HG03432 (cell line): ENCODE measurements at regions not wholly inside any gene's neighbourhood (a gene's known extent, or its start where the extent isn't known, plus 50 kb on each side); places are given as distances from the start of the nearest gene placed in this dataset.

Experiments used
- ATAC-seq: cut with Tn5 transposase; IDR thresholded peaks from one replicate; pipeline ENCODE4 v1.9.1; 2021; ENCODE audit warnings: mild to moderate bottlenecking, moderate library complexity; ENCODE audit not compliant: unreplicated experiment

GRCh38 chr5:38642189-38642911 lies 85.9 kb upstream of the LIFR start:
- ATAC-seq: no peak

GRCh38 chr5:38643616-38644015 lies 87.2 kb upstream of the LIFR start:
- no peak for ATAC-seq

- no peak for ATAC-seq
These were observed 89.1 kb upstream of the LIFR start for GRCh38 chr5:38645508-38645907.

- no peak for ATAC-seq
These were observed 92.4 kb upstream of the LIFR start for GRCh38 chr5:38648703-38649291.

- no peak for ATAC-seq
These were observed 94.1 kb upstream of the LIFR start for GRCh38 chr5:38650540-38650939.

- ATAC-seq: no peak
These were observed 94.5 kb upstream of the LIFR start for GRCh38 chr5:38650946-38651345.

GRCh38 chr5:38651806-38652205 lies 95.4 kb upstream of the LIFR start:
- ATAC-seq: no peak

- no peak for ATAC-seq
These were observed 96.9 kb upstream of the LIFR start for GRCh38 chr5:38653389-38653788.

- no peak for ATAC-seq
These were observed 99.2 kb upstream of the LIFR start for GRCh38 chr5:38655691-38656090.

- ATAC-seq: no peak
These were observed 100.1 kb upstream of the LIFR start for GRCh38 chr5:38656568-38656967.

- no peak for ATAC-seq
These were observed 100.6 kb upstream of the LIFR start for GRCh38 chr5:38657020-38657419.

- ATAC-seq: no peak
These were observed 103.8 kb upstream of the LIFR start for GRCh38 chr5:38660194-38660668.

GRCh38 chr5:38662090-38662489 lies 105.6 kb upstream of the LIFR start:
- ATAC-seq: no peak

GRCh38 chr5:38663249-38663648 lies 106.8 kb upstream of the LIFR start:
- ATAC-seq: no peak

- no peak for ATAC-seq
These were observed 110.4 kb upstream of the LIFR start for GRCh38 chr5:38666668-38667498.

- ATAC-seq: no peak
These were observed 111.0 kb upstream of the LIFR start for GRCh38 chr5:38667499-38667776.

GRCh38 chr5:38669361-38669880 lies 113.0 kb upstream of the LIFR start:
- ATAC-seq: no peak

- ATAC-seq: no peak
These were observed 113.6 kb upstream of the LIFR start for GRCh38 chr5:38670066-38670465.

- no peak for ATAC-seq
These were observed 114.4 kb upstream of the LIFR start for GRCh38 chr5:38670878-38671277.

GRCh38 chr5:38672059-38672788 lies 115.8 kb upstream of the LIFR start:
- no peak for ATAC-seq

- ATAC-seq: no peak
These were observed 117.2 kb upstream of the LIFR start for GRCh38 chr5:38673671-38674071.
